ENCODE measurements at regions not wholly inside any gene's neighbourhood (a gene's known extent, or its start where the extent isn't known, plus 50 kb on each side); places are given as distances from the start of the nearest gene placed in this dataset.

DNA sequence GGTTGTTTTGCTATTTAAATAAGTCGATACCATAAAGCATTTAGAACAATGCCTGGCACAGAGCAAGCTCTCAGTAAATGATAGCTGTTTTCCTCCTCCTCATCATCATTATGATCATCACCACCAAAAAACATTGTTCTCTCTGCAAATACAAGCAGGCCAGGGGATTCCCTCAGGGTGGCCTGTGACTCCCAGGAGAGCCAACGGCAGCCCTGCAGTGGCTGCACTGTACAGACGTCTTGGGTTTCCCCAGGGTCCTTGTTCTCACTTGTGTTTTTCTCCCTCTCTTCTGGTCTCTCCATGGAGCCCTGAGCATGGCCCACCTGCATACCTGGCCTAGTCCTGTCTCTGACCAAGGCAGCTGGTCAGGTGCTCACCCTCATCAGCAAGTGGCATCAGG lies 290.9 kb upstream of the PWP1 start:
- no peak for DNase-seq (ENCODE audit: extremely low spot score, unreplicated experiment)
- H3K4me1 Mint-ChIP-seq (ENCODE audit: unreplicated experiment), result peaks cover 54% of the 10 kb centered on the region
- no peak overlapping the region for H3K4me3 Mint-ChIP-seq
- H3K27me3 Mint-ChIP-seq, result peaks cover 3% of the 10 kb centered on the region
- peak overlapping the region; percentile 98 for H3K27ac Mint-ChIP-seq
- peaks cover 5% of the 10 kb centered on the region for H3K9me3 Mint-ChIP-seq
- TF ChIP-seq, protein P1, sequence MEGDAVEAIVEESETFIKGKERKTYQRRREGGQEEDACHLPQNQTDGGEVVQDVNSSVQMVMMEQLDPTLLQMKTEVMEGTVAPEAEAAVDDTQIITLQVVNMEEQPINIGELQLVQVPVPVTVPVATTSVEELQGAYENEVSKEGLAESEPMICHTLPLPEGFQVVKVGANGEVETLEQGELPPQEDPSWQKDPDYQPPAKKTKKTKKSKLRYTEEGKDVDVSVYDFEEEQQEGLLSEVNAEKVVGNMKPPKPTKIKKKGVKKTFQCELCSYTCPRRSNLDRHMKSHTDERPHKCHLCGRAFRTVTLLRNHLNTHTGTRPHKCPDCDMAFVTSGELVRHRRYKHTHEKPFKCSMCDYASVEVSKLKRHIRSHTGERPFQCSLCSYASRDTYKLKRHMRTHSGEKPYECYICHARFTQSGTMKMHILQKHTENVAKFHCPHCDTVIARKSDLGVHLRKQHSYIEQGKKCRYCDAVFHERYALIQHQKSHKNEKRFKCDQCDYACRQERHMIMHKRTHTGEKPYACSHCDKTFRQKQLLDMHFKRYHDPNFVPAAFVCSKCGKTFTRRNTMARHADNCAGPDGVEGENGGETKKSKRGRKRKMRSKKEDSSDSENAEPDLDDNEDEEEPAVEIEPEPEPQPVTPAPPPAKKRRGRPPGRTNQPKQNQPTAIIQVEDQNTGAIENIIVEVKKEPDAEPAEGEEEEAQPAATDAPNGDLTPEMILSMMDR (conservative IDR thresholded peaks at IDR 0.05), result no peak
- H3K36me3 Mint-ChIP-seq, result peaks cover 5% of the 10 kb centered on the region

DNA sequence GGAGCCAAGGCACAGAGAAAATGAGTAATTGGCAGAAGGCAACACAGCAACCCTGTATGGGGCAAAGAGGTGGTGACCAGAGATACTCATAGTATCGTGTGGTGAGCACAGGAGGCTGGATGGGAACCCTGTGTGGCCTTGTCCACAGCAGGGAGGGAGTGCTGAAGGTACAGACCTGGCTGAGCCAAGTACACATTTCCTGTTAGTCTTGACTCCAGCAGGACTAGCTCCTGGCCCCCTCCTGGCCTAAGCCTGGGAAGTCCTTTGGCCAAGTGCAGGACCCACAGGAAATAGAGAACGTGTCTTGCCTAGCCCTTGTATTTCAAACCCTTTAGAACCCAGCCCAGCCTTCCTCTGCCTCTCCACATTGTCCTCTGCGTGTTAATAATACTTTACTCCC lies 289.8 kb upstream of the PWP1 start:
- no peaks in the 10 kb centered on the region for H3K9me3 Mint-ChIP-seq
- H3K27me3 Mint-ChIP-seq, result peaks cover 3% of the 10 kb centered on the region
- peak overlapping the region; percentile 33 for H3K4me3 Mint-ChIP-seq
- peak overlapping the region; percentile 98 for H3K27ac Mint-ChIP-seq
- DNase-seq (ENCODE audit: extremely low spot score, unreplicated experiment), result no peak
- H3K36me3 Mint-ChIP-seq, result no peaks in the 10 kb centered on the region
- TF ChIP-seq, protein P1 (conservative IDR thresholded peaks at IDR 0.05), result no peak
- peaks cover 55% of the 10 kb centered on the region for H3K4me1 Mint-ChIP-seq (ENCODE audit: unreplicated experiment)

DNA sequence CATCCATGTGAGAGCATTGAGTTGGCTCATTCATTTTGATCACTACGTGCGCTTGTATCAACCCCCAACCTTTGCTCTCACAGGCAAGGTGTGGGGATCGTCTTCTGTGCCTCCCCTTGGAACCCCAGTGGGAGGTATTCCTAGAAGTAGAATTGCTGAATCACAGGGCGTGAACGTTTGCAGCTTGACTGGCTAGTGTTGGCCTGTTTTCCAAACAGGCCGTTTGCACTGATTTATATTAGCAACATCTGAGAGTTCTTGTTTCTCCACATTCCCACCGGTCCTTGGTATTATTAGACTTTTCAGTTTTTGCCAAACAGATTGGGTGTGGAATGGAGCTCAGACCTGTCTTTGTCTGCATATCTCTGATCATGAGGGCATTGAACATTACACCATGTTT lies 288.6 kb upstream of the PWP1 start:
- Mint-ChIP-seq H3K27me3 (peaks cover 3% of the 10 kb centered on the region), H3K36me3 (no peaks in the 10 kb centered on the region), H3K4me3 (peak overlapping the region; percentile 27), H3K9me3 (no peaks in the 10 kb centered on the region), H3K27ac (peak overlapping the region; percentile 98), H3K4me1 (ENCODE audit: unreplicated experiment) (peaks cover 67% of the 10 kb centered on the region)
- DNase-seq (ENCODE audit: extremely low spot score, unreplicated experiment), result no peak
- TF ChIP-seq, protein P1 (conservative IDR thresholded peaks at IDR 0.05), result no peak

DNA sequence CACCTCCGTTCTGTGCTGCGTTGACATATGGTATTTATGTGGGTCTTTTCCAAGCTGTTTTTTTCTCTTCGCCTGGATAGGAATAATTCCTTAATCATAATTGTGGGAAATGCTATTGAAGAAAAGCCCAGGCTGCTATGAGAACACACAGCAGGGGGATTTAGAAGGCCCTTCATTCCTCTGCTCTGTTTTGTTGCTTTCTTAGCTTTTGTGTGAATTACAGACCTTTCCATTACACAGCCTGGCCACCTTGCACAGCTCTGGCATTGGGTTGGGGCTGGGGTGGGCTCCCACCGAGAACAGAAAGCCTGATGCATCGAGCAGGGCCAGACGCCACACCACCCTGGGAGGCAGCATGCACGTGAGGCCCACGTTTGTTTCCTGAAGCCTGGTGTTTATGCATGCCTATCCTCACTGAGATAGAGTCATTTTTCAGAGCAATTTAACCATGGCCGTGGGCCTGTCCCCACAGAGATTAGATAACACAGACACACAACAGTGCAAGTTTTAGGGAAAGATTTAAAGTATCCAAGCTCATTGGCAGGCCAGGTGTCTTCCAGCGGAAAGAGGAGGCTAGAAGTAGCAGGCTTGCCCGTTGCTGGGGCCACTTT lies 287.6 kb upstream of the PWP1 start:
- TF ChIP-seq, protein P1 (conservative IDR thresholded peaks at IDR 0.05), result no peak
- Mint-ChIP-seq H3K36me3 (no peaks in the 10 kb centered on the region), H3K9me3 (no peaks in the 10 kb centered on the region), H3K27me3 (no peaks in the 10 kb centered on the region), H3K4me3 (peak overlapping the region; percentile 56), H3K4me1 (ENCODE audit: unreplicated experiment) (peaks cover 63% of the 10 kb centered on the region), H3K27ac (peak overlapping the region; percentile 98)
- no peak for DNase-seq (ENCODE audit: extremely low spot score, unreplicated experiment)

DNA sequence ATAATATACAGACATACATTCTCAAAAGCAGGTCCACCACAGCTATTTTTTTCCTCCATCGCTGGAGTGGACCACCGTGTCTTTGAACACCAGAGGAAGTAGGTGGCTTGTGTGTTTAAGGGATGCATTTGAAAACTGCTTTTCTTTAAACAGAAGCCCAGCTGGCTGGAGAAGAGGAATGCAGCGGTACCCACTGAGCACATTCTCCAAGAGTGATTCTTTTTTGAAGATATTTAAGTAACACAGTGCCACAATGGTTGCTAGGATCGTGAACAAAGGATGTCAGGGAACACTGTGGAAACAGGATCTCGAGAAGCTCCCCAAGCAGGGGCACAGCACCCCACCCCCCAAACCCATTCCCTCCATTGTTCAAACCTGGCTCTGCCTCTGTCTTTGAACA lies 286.6 kb upstream of the PWP1 start:
- DNase-seq (ENCODE audit: extremely low spot score, unreplicated experiment), result no peak
- H3K4me1 Mint-ChIP-seq (ENCODE audit: unreplicated experiment), result peaks cover 58% of the 10 kb centered on the region
- TF ChIP-seq, protein P1 (conservative IDR thresholded peaks at IDR 0.05), result no peak
- no peaks in the 10 kb centered on the region for H3K27me3 Mint-ChIP-seq
- H3K27ac Mint-ChIP-seq, result peak overlapping the region; percentile 98
- no peaks in the 10 kb centered on the region for H3K36me3 Mint-ChIP-seq
- H3K9me3 Mint-ChIP-seq, result no peaks in the 10 kb centered on the region
- H3K4me3 Mint-ChIP-seq, result no peak overlapping the region

Measured in type B pancreatic cell (in vitro differentiated cells).